ENCODE measurements at regions not wholly inside any gene's neighbourhood (a gene's known extent, or its start where the extent isn't known, plus 50 kb on each side); places are given as distances from the start of the nearest gene placed in this dataset.

DNA sequence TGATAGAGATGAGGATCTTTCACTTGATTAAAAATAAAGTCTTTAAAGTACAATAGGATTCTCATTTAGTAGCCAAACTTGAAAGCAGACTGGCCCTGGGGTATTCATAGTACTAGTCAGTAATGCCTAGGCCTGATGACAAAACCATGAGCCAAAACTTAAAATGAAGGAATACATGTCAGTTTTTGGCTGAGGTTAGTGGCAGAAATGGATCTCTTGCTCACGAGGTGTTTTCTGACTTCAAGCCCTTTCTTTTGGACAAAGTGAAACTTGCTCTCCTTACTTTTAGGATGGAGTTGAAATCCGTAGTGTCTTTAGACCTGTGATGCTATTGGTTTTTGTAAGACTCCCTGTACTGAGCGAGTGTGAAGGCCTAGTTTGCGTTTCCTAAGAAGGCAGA is 157.7 kb downstream of the CCNG2 start:
- no peaks in the 10 kb centered on the region for H3K4me1 ChIP-seq
- 85 to 86% methylated on average over 1 to 4 of the region's 4 CpGs for WGBS, 2 donors (ENCODE audit: low coverage in 1 of 2)
- H3K4me3 ChIP-seq: no peak overlapping the region
- intact Hi-C loops (cut with DNase I; ENCODE audit: low total_unique reads): no loop called here
- in situ Hi-C loops (cut with MboI; ENCODE audit: low pct_ligation_motif_present in 1 of 4, low pct_unique_long_range_greater_than_20kb in 1 of 4, low sequenced_read_pairs in 3 of 4): no loop called here
- TF ChIP-seq, protein P1, sequence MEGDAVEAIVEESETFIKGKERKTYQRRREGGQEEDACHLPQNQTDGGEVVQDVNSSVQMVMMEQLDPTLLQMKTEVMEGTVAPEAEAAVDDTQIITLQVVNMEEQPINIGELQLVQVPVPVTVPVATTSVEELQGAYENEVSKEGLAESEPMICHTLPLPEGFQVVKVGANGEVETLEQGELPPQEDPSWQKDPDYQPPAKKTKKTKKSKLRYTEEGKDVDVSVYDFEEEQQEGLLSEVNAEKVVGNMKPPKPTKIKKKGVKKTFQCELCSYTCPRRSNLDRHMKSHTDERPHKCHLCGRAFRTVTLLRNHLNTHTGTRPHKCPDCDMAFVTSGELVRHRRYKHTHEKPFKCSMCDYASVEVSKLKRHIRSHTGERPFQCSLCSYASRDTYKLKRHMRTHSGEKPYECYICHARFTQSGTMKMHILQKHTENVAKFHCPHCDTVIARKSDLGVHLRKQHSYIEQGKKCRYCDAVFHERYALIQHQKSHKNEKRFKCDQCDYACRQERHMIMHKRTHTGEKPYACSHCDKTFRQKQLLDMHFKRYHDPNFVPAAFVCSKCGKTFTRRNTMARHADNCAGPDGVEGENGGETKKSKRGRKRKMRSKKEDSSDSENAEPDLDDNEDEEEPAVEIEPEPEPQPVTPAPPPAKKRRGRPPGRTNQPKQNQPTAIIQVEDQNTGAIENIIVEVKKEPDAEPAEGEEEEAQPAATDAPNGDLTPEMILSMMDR (IDR thresholded peaks at IDR 0.05): no peak
- no peak for TF ChIP-seq EP300 (IDR thresholded peaks at IDR 0.05; ENCODE audit: low read depth)
- no peak for TF ChIP-seq POLR2AphosphoS5 (IDR thresholded peaks at IDR 0.05)
- no peak for TF ChIP-seq POLR2A (IDR thresholded peaks at IDR 0.05)
- no peak for DNase-seq
- H3K9me3 ChIP-seq: no peaks in the 10 kb centered on the region
- H3K36me3 ChIP-seq: no peaks in the 10 kb centered on the region
- no peaks in the 10 kb centered on the region for H3K27me3 ChIP-seq
- H3K27ac ChIP-seq: no peak overlapping the region

DNA sequence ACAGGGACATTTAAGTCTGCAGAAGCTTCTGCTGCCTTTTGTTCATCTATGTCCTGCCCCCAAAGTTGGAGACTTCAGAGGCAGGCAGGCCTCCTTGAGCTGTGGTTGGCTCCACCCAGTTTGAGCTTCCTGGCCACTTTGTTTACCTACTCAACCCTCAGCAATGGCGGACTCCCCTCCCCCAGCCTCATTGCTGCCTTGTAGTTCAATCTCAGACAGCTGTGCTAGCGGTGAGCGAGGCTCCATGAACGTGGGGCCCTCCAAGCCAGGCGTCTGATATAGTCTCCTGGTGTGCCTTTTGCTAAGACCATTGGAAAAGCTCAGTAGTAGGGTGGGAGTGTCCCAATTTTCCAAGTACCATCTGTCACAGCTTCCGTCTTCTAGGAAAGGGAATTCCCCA is 170.1 kb downstream of the CCNG2 start:
- TF ChIP-seq, protein P1 (IDR thresholded peaks at IDR 0.05): no peak
- TF ChIP-seq POLR2AphosphoS5 (IDR thresholded peaks at IDR 0.05) (no peak), EP300 (IDR thresholded peaks at IDR 0.05; ENCODE audit: low read depth) (no peak), POLR2A (IDR thresholded peaks at IDR 0.05) (no peak)
- no peak for DNase-seq
- Histone ChIP-seq H3K9me3 (peaks cover 2 to 9% of the 10 kb centered on the region in 2 donors), H3K27me3 (no peaks in the 10 kb centered on the region), H3K4me3 (no peak overlapping the region), H3K27ac (no peak overlapping the region), H3K4me1 (no peaks in the 10 kb centered on the region), H3K36me3 (no peaks in the 10 kb centered on the region)
- 55 to 79% methylated on average over 4 to 6 of the region's 6 CpGs for WGBS, 2 donors (ENCODE audit: low coverage in 1 of 2)
- intact Hi-C loops (cut with DNase I; ENCODE audit: low total_unique reads) (no loop called here), in situ Hi-C loops (cut with MboI; ENCODE audit: low pct_ligation_motif_present in 1 of 4, low pct_unique_long_range_greater_than_20kb in 1 of 4, low sequenced_read_pairs in 3 of 4) (no loop called here)

DNA sequence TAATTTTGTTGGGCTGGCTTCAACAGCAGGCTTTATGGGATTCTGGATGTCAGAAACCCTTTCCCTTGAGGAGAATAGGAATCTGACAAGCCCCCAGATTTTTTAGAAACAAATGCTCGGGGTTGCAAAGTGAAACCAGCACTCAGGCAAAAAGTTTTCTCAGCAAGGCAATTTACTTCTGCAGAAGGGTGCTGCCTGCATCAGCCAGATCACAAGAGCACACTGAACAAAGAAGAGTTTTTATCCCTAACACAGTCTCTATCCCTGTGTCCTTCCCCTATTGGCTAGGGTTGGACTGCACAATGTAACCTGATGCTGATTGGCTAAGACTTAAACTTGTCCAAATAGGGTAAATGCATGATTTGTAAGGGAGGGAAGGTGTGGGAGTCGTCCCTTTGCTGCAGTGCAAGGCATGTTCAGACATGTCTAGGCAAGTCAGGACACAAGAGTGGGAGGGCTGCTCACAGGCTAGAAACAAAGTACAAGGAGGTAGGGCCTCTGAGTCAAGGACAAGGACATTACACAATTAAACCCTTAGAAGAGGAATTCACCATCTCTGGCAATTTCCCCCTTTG is 175.8 kb downstream of the CCNG2 start:
- in situ Hi-C loops (cut with MboI; ENCODE audit: low pct_ligation_motif_present in 1 of 4, low pct_unique_long_range_greater_than_20kb in 1 of 4, low sequenced_read_pairs in 3 of 4): no loop called here
- no peaks in the 10 kb centered on the region for H3K4me1 ChIP-seq
- intact Hi-C loops (cut with DNase I; ENCODE audit: low total_unique reads): no loop called here
- no peak overlapping the region for H3K4me3 ChIP-seq
- TF ChIP-seq EP300 (IDR thresholded peaks at IDR 0.05; ENCODE audit: low read depth): no peak
- TF ChIP-seq POLR2AphosphoS5 (IDR thresholded peaks at IDR 0.05): no peak
- TF ChIP-seq, protein P1 (IDR thresholded peaks at IDR 0.05): no peak
- no peak for TF ChIP-seq POLR2A (IDR thresholded peaks at IDR 0.05)
- no peaks in the 10 kb centered on the region for H3K27me3 ChIP-seq
- WGBS, 2 donors (ENCODE audit: low coverage in 1 of 2): 54 to 55% methylated on average over 2 of the region's 2 CpGs
- DNase-seq: no peak
- H3K36me3 ChIP-seq: no peaks in the 10 kb centered on the region
- H3K9me3 ChIP-seq: peaks cover 18 to 23% of the 10 kb centered on the region in 2 donors
- H3K27ac ChIP-seq: no peak overlapping the region

DNA sequence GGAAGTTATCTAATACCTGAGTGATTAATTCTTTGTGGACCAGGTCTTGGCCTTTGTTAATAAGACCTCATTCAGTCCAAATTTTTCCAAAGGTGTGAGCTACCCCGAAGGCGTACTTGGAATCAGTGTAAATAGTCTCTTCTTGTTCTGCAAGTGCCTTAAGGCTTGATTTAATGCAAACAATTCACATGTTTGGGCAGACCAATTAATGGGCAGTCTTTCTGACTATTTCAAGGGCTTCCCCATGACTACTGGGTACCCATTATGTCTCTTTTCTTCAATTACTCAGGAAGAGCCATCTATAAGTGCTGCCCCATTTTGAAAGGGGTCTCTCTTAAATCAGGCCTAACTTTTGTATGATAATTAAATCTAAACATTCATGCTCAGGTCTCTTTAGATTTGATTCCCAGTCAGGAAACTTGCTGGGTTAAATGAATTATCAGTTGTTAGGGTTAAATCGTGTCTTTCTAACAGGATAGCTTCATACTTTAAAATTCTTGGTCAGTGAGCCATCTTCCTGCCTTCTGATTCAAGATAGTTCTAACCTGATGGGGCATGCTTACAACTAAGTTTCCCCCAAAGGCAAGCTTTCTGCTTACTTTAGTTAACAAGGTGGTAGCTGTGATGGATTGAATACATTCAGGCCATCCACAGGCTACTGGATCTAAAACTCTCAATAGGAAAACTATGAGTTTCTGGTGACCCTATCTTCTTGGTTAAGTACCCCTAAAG is 179.6 kb downstream of the CCNG2 start:
- DNase-seq: no peak
- intact Hi-C loops (cut with DNase I; ENCODE audit: low total_unique reads): no loop called here
- WGBS, 2 donors (ENCODE audit: low coverage in 1 of 2): 84 to 90% methylated on average over 2 to 3 of the region's 3 CpGs

More for the DNA sequence above, 179.6 kb downstream of the CCNG2 start:
- Histone ChIP-seq H3K4me3 (no peak overlapping the region), H3K27ac (no peak overlapping the region), H3K9me3 (peaks cover 18 to 19% of the 10 kb centered on the region in 2 donors), H3K36me3 (no peaks in the 10 kb centered on the region), H3K27me3 (no peaks in the 10 kb centered on the region), H3K4me1 (no peaks in the 10 kb centered on the region)
- TF ChIP-seq POLR2A (IDR thresholded peaks at IDR 0.05) (no peak), EP300 (IDR thresholded peaks at IDR 0.05; ENCODE audit: low read depth) (no peak), POLR2AphosphoS5 (IDR thresholded peaks at IDR 0.05) (no peak)
- TF ChIP-seq, protein P1 (IDR thresholded peaks at IDR 0.05): no peak
- in situ Hi-C loops (cut with MboI; ENCODE audit: low pct_ligation_motif_present in 1 of 4, low pct_unique_long_range_greater_than_20kb in 1 of 4, low sequenced_read_pairs in 3 of 4): no loop called here
